ENCODE measurements at regions not wholly inside any gene's neighbourhood (a gene's known extent, or its start where the extent isn't known, plus 50 kb on each side); places are given as distances from the start of the nearest gene placed in this dataset.
"Not testable (repeated sequence)": the region's sequence is repeated elsewhere in the genome, so short reads cannot be mapped to it uniquely, and the experiment has no call there.

- DNase-seq = no peak
Measured at GRCh38 chr5:87594566-87594965, 181.8 kb upstream of the CCNH start.

- DNase-seq = no peak
Measured at GRCh38 chr5:87589587-87589986, 176.9 kb upstream of the CCNH start.

- DNase-seq = no peak
Measured at GRCh38 chr5:87588316-87588715, 175.6 kb upstream of the CCNH start.

GRCh38 chr5:87583704-87584103 lies 171.0 kb upstream of the CCNH start:
- not testable (repeated sequence) for DNase-seq

- no peak for DNase-seq
Measured at GRCh38 chr5:87582149-87582548, 169.4 kb upstream of the CCNH start.

- no peak for DNase-seq
Measured at GRCh38 chr5:87581661-87582060, 168.9 kb upstream of the CCNH start.

GRCh38 chr5:87579678-87580077 lies 166.9 kb upstream of the CCNH start:
- no peak for DNase-seq

GRCh38 chr5:87576867-87577266 lies 164.1 kb upstream of the CCNH start:
- DNase-seq = no peak

GRCh38 chr5:87576306-87576705 lies 163.6 kb upstream of the CCNH start:
- not testable (repeated sequence) for DNase-seq

GRCh38 chr5:87574106-87574505 lies 161.4 kb upstream of the CCNH start:
- DNase-seq = no peak

GRCh38 chr5:87572611-87573010 lies 159.9 kb upstream of the CCNH start:
- no peak for DNase-seq

- DNase-seq = no peak
Measured at GRCh38 chr5:87572090-87572489, 159.4 kb upstream of the CCNH start.

GRCh38 chr5:87570366-87570765 lies 157.6 kb upstream of the CCNH start:
- no peak for DNase-seq

GRCh38 chr5:87562068-87562467 lies 149.3 kb upstream of the CCNH start:
- no peak for DNase-seq

- no peak for DNase-seq
Measured at GRCh38 chr5:87560528-87560927, 147.8 kb upstream of the CCNH start.

GRCh38 chr5:87551911-87552310 lies 139.2 kb upstream of the CCNH start:
- no peak for DNase-seq

GRCh38 chr5:87541676-87542075 lies 128.9 kb upstream of the CCNH start:
- DNase-seq = no peak

- DNase-seq = no peak
Measured at GRCh38 chr5:87541033-87541432, 128.3 kb upstream of the CCNH start.

- DNase-seq = no peak
Measured at GRCh38 chr5:87539839-87540238, 127.1 kb upstream of the CCNH start.

- no peak for DNase-seq
Measured at GRCh38 chr5:87536365-87536764, 123.6 kb upstream of the CCNH start.

- no peak for DNase-seq
Measured at GRCh38 chr5:87535706-87536105, 123.0 kb upstream of the CCNH start.

- no peak for DNase-seq
Measured at GRCh38 chr5:87529486-87530076, 116.9 kb upstream of the CCNH start.

- DNase-seq = no peak
Measured at GRCh38 chr5:87526131-87526530, 113.4 kb upstream of the CCNH start.

- no peak for DNase-seq
Measured at GRCh38 chr5:87524217-87524616, 111.5 kb upstream of the CCNH start.

- not testable (repeated sequence) for DNase-seq
Measured at GRCh38 chr5:87511778-87512177, 99.0 kb upstream of the CCNH start.

- no peak for DNase-seq
Measured at GRCh38 chr5:87503004-87503403, 90.3 kb upstream of the CCNH start.

All from activated T-cell treated with anti-CD3 and anti-CD28 coated beads, Interleukin-2, amount 50 U/mL, for 48 hours (primary cell).